ENCODE measurements at regions not wholly inside any gene's neighbourhood (a gene's known extent, or its start where the extent isn't known, plus 50 kb on each side); places are given as distances from the start of the nearest gene placed in this dataset.
"Not testable (repeated sequence)": the region's sequence is repeated elsewhere in the genome, so short reads cannot be mapped to it uniquely, and the experiment has no call there.

GRCh38 chr21:35711213-35711612 lies 349.1 kb downstream of the SETD4 start:
- Histone ChIP-seq H3K36me3 (no peaks in the 10 kb centered on the region), H3K4me1 (no peaks in the 10 kb centered on the region), H3K27me3 (no peaks in the 10 kb centered on the region), H3K4me3 (no peak overlapping the region), H3K27ac (no peak overlapping the region), H3K9me3 (no peaks in the 10 kb centered on the region)
- DNase-seq = no peak
- TF ChIP-seq CTCF (IDR thresholded peaks at IDR 0.05) (no peak), POLR2A (IDR thresholded peaks at IDR 0.05) (no peak)

- not testable (repeated sequence) for H3K4me3 ChIP-seq, H3K4me1 ChIP-seq, H3K9me3 ChIP-seq, DNase-seq, H3K27ac ChIP-seq, H3K36me3 ChIP-seq, H3K27me3 ChIP-seq
These were observed 350.3 kb downstream of the SETD4 start for GRCh38 chr21:35709990-35710389.

- no peak overlapping the region for H3K27ac ChIP-seq
- DNase-seq = no peak
These were observed 354.4 kb downstream of the SETD4 start for GRCh38 chr21:35705888-35706287.

GRCh38 chr21:35705237-35705887 lies 355.0 kb downstream of the SETD4 start:
- Histone ChIP-seq H3K4me3 (no peak overlapping the region), H3K27ac (no peak overlapping the region), H3K4me1 (no peaks in the 10 kb centered on the region), H3K27me3 (no peaks in the 10 kb centered on the region), H3K9me3 (no peaks in the 10 kb centered on the region), H3K36me3 (no peaks in the 10 kb centered on the region)
- no peak for DNase-seq
- no peak for TF ChIP-seq POLR2A (IDR thresholded peaks at IDR 0.05)
- TF ChIP-seq CTCF (IDR thresholded peaks at IDR 0.05) = no peak

More at GRCh38 chr21:35705888-35706287, 354.4 kb downstream of the SETD4 start:
- Histone ChIP-seq H3K4me1 (no peaks in the 10 kb centered on the region), H3K36me3 (no peaks in the 10 kb centered on the region), H3K4me3 (no peak overlapping the region), H3K27me3 (no peaks in the 10 kb centered on the region), H3K9me3 (no peaks in the 10 kb centered on the region)
- no peak for TF ChIP-seq CTCF (IDR thresholded peaks at IDR 0.05)
- TF ChIP-seq POLR2A (IDR thresholded peaks at IDR 0.05) = no peak

GRCh38 chr21:35703704-35704103 lies 356.6 kb downstream of the SETD4 start:
- no peak overlapping the region for H3K4me3 ChIP-seq
- H3K4me1 ChIP-seq = no peaks in the 10 kb centered on the region
- no peaks in the 10 kb centered on the region for H3K9me3 ChIP-seq
- TF ChIP-seq POLR2A (IDR thresholded peaks at IDR 0.05) = no peak
- TF ChIP-seq CTCF (IDR thresholded peaks at IDR 0.05) = no peak
- H3K36me3 ChIP-seq = no peaks in the 10 kb centered on the region
- no peak overlapping the region for H3K27ac ChIP-seq
- DNase-seq = no peak
- no peaks in the 10 kb centered on the region for H3K27me3 ChIP-seq

- no peaks in the 10 kb centered on the region for H3K9me3 ChIP-seq
- no peaks in the 10 kb centered on the region for H3K36me3 ChIP-seq
- no peaks in the 10 kb centered on the region for H3K4me1 ChIP-seq
- no peak for TF ChIP-seq CTCF (IDR thresholded peaks at IDR 0.05)
- no peak for TF ChIP-seq POLR2A (IDR thresholded peaks at IDR 0.05)
- no peak overlapping the region for H3K27ac ChIP-seq
- no peak for DNase-seq
- no peak overlapping the region for H3K4me3 ChIP-seq
- H3K27me3 ChIP-seq = no peaks in the 10 kb centered on the region
These were observed 361.0 kb downstream of the SETD4 start for GRCh38 chr21:35699361-35699760.
